Uterus (tissue), 2 donors: ENCODE measurements at regions not wholly inside any gene's neighbourhood (a gene's known extent, or its start where the extent isn't known, plus 50 kb on each side); places are given as distances from the start of the nearest gene placed in this dataset.

Source experiments
- CTCF ChIP-seq, 4 experiments: fragments of 200-600 bp in 2 of 4; fragments of 450-650 bp in 2 of 4; sonication (generic) in 2 of 4; IDR thresholded peaks; one replicate each; pipeline ENCODE4 v1.5.1; 2016 to 2019; ENCODE audit warnings: antibody characterized with exemption in 4 of 4, mild to moderate bottlenecking in 2 of 4, moderate library complexity in 1 of 4
- POLR2A ChIP-seq, 2 donors: fragments of 450-650 bp; IDR thresholded peaks; one replicate each; pipeline ENCODE4 v1.6.1; 2016; ENCODE audit warnings: antibody characterized with exemption in 2 of 2, mild to moderate bottlenecking in 1 of 2, moderate library complexity in 1 of 2

GRCh38 chr9:11432361-11432760 lies 819.6 kb upstream of the PTPRD start:
- TF ChIP-seq CTCF (IDR thresholded peaks at IDR 0.05) (no peak), POLR2A (IDR thresholded peaks at IDR 0.05) (no peak)
